Stimulated activated CD8-positive, alpha-beta memory T cell treated with anti-CD3 and anti-CD28 coated beads, Interleukin-2, amount 100 ng/mL, for 1 hour (primary cell): ENCODE measurements at regions not wholly inside any gene's neighbourhood (a gene's known extent, or its start where the extent isn't known, plus 50 kb on each side); places are given as distances from the start of the nearest gene placed in this dataset.
"Not testable (repeated sequence)": the region's sequence is repeated elsewhere in the genome, so short reads cannot be mapped to it uniquely, and the experiment has no call there.

Source experiments
- DNase-seq, 2 donors: peaks; one replicate each; pipeline ENCODE4 v3.0.0-alpha.2; 2020; ENCODE audit warnings: low read depth in 2 of 2

GRCh38 chr2:43149482-43150107 lies 76.8 kb downstream of the ZFP36L2 start:
- DNase-seq, result no peak

GRCh38 chr2:43146083-43146482 lies 80.3 kb downstream of the ZFP36L2 start:
- no peak for DNase-seq

- DNase-seq, result no peak
Observed at GRCh38 chr2:43144263-43144662, 82.1 kb downstream of the ZFP36L2 start.

- DNase-seq, result no peak
Observed at GRCh38 chr2:43143756-43144155, 82.7 kb downstream of the ZFP36L2 start.

- DNase-seq, result no peak
Observed at GRCh38 chr2:43142921-43143438, 83.4 kb downstream of the ZFP36L2 start.

- DNase-seq, result not testable (repeated sequence)
Observed at GRCh38 chr2:43141636-43142151, 84.7 kb downstream of the ZFP36L2 start.

GRCh38 chr2:43139996-43140621 lies 86.3 kb downstream of the ZFP36L2 start:
- DNase-seq, result no peak

GRCh38 chr2:43139501-43139900 lies 86.9 kb downstream of the ZFP36L2 start:
- DNase-seq, result no peak

GRCh38 chr2:43138441-43138840 lies 88.0 kb downstream of the ZFP36L2 start:
- no peak for DNase-seq

- DNase-seq, result peak; percentile 50 to 64
Observed at GRCh38 chr2:43136876-43137275, 89.5 kb downstream of the ZFP36L2 start.

- DNase-seq, result no peak
Observed at GRCh38 chr2:43136011-43136799, 90.2 kb downstream of the ZFP36L2 start.

- no peak for DNase-seq
Observed at GRCh38 chr2:43135583-43135982, 90.8 kb downstream of the ZFP36L2 start.

- no peak for DNase-seq
Observed at GRCh38 chr2:43134571-43134889, 91.9 kb downstream of the ZFP36L2 start.

GRCh38 chr2:43133708-43134570 lies 92.5 kb downstream of the ZFP36L2 start:
- DNase-seq, result peak; percentile 40 to 51

GRCh38 chr2:43133336-43133707 lies 93.1 kb downstream of the ZFP36L2 start:
- no peak for DNase-seq

- no peak for DNase-seq
Observed at GRCh38 chr2:43132683-43133301, 93.6 kb downstream of the ZFP36L2 start.

- DNase-seq, result no peak
Observed at GRCh38 chr2:43131890-43132682, 94.3 kb downstream of the ZFP36L2 start.

- peak; percentile 64 to 67 for DNase-seq
Observed at GRCh38 chr2:43131051-43131889, 95.1 kb downstream of the ZFP36L2 start.

- DNase-seq, result no peak
Observed at GRCh38 chr2:43130548-43130875, 95.9 kb downstream of the ZFP36L2 start.
